Osteocyte (in vitro differentiated cells): ENCODE measurements at regions not wholly inside any gene's neighbourhood (a gene's known extent, or its start where the extent isn't known, plus 50 kb on each side); places are given as distances from the start of the nearest gene placed in this dataset.

ENCODE experiments used
- DNase-seq: peaks from one replicate; pipeline ENCODE4 v3.0.0; 2021; ENCODE audit warnings: mixed read lengths; ENCODE audit not compliant: unreplicated experiment; ENCODE audit errors: extremely low spot score
- H3K27ac Mint-ChIP-seq: one replicate; pipeline ENCODE4 v1.8.0; 2021; ENCODE audit warnings: mild to moderate bottlenecking, mixed read lengths; ENCODE audit not compliant: unreplicated experiment
- H3K27me3 Mint-ChIP-seq: one replicate; pipeline ENCODE4 v1.8.0; 2021; ENCODE audit warnings: mixed read lengths; ENCODE audit not compliant: unreplicated experiment
- H3K36me3 Mint-ChIP-seq: one replicate; pipeline ENCODE4 v1.8.0; 2021; ENCODE audit warnings: mixed read lengths; ENCODE audit not compliant: unreplicated experiment
- H3K4me1 Mint-ChIP-seq: one replicate; pipeline ENCODE4 v1.8.0; 2021; ENCODE audit warnings: mixed read lengths; ENCODE audit not compliant: unreplicated experiment
- H3K4me3 Mint-ChIP-seq: one replicate; pipeline ENCODE4 v1.8.0; 2021; ENCODE audit warnings: mild to moderate bottlenecking, moderate library complexity, mixed read lengths; ENCODE audit not compliant: unreplicated experiment
- H3K9me3 Mint-ChIP-seq: one replicate; pipeline ENCODE4 v1.8.0; 2021; ENCODE audit warnings: mixed read lengths; ENCODE audit not compliant: unreplicated experiment
- CTCF ChIP-seq: fragments of 200-600 bp; sonication (generic); IDR thresholded peaks from 2 replicates; pipeline ENCODE4 v1.5.0; 2021; ENCODE audit warnings: antibody characterized with exemption, mild to moderate bottlenecking, moderate library complexity

DNA sequence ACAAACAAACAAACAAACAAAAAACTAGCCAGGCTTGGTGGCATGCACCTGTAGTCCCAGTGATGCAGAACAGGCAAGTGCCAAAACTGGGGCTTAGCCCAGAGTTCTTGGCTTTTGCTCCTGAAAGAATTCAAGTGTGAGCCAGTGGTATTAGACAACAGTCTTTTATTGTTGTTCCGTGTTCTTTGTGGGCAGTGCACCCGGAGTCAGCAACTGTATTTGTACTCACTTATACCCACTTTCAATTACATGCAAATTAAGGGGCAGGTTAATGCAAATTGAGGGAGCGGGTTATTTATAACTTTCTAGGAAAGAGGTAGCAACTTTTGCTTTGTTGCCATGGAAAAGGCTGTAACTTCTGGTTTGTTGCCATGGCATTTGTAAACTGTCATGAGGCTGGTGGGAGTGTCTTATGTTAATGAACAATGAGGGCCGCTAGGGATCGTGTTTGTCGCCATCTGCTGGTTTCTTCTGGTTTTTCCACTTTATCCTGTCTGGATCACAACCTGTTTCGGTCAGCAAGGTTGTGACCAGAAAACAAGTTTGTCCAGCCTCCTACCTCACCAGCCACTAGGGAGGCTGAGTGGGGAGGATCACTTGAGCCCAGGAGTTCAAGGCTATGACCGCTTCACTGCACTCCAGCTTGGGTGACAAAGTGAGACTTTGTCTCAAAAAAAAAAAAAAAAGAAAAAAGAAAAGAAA, 88.8 kb upstream of the ESX1 start:
- TF ChIP-seq CTCF = peak; percentile 63
- Mint-ChIP-seq H3K27me3 (peaks cover 16% of the 10 kb centered on the region), H3K4me3 (no peak overlapping the region), H3K27ac (no peak overlapping the region), H3K9me3 (no peaks in the 10 kb centered on the region), H3K36me3 (no peaks in the 10 kb centered on the region), H3K4me1 (no peaks in the 10 kb centered on the region)
- DNase-seq = no peak

GRCh38 chrX:104342065-104342464, 87.3 kb upstream of the ESX1 start:
- peaks cover 10% of the 10 kb centered on the region for H3K27me3 Mint-ChIP-seq
- DNase-seq = no peak
- no peak overlapping the region for H3K27ac Mint-ChIP-seq
- H3K9me3 Mint-ChIP-seq = no peaks in the 10 kb centered on the region
- TF ChIP-seq CTCF = no peak
- H3K4me1 Mint-ChIP-seq = no peaks in the 10 kb centered on the region
- no peak overlapping the region for H3K4me3 Mint-ChIP-seq
- no peaks in the 10 kb centered on the region for H3K36me3 Mint-ChIP-seq

- Mint-ChIP-seq H3K9me3 (peaks cover under 1% of the 10 kb centered on the region), H3K36me3 (no peaks in the 10 kb centered on the region), H3K4me1 (peaks cover 10% of the 10 kb centered on the region), H3K27ac (no peak overlapping the region), H3K27me3 (no peaks in the 10 kb centered on the region), H3K4me3 (no peak overlapping the region)
- no peak for TF ChIP-seq CTCF
- no peak for DNase-seq
Measured at GRCh38 chrX:104335756-104336155, 81.0 kb upstream of the ESX1 start.

- no peak overlapping the region for H3K27ac Mint-ChIP-seq
- H3K27me3 Mint-ChIP-seq = no peaks in the 10 kb centered on the region
- H3K36me3 Mint-ChIP-seq = no peaks in the 10 kb centered on the region
- H3K4me3 Mint-ChIP-seq = no peak overlapping the region
- DNase-seq = no peak
- peaks cover 4% of the 10 kb centered on the region for H3K9me3 Mint-ChIP-seq
- peaks cover 12% of the 10 kb centered on the region for H3K4me1 Mint-ChIP-seq
- TF ChIP-seq CTCF = no peak
Measured at GRCh38 chrX:104334971-104335370, 80.2 kb upstream of the ESX1 start.

DNA sequence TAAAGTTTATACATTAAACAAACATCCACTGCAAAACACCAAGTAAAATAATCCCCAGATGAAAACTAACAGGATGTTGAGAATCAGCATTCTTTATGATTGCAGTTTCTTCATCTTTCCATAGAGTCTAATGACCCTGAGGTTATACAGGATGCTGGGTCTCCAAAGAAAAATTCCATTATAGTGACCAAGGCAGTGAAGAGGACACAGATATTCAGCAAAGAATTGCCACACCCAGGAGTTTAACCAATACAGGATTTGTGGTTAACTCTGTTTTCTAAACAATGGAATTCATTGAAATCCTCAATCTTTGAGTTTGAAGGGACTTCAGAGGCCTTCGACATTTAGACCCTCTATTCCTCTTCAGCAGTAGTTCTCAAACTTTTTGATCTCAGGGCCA, 76.2 kb upstream of the ESX1 start:
- H3K9me3 Mint-ChIP-seq = peaks cover 7% of the 10 kb centered on the region

More for the DNA sequence above, 76.2 kb upstream of the ESX1 start:
- DNase-seq = no peak
- peaks cover 6% of the 10 kb centered on the region for H3K4me1 Mint-ChIP-seq
- H3K27ac Mint-ChIP-seq = no peak overlapping the region
- no peaks in the 10 kb centered on the region for H3K36me3 Mint-ChIP-seq
- no peaks in the 10 kb centered on the region for H3K27me3 Mint-ChIP-seq
- H3K4me3 Mint-ChIP-seq = no peak overlapping the region
- TF ChIP-seq CTCF = no peak
